GM23248 (cell line): ENCODE measurements at regions not wholly inside any gene's neighbourhood (a gene's known extent, or its start where the extent isn't known, plus 50 kb on each side); places are given as distances from the start of the nearest gene placed in this dataset.

Experiments
- EZH2 ChIP-seq: fragments of 200-600 bp; sonication (generic); IDR thresholded peaks from 2 replicates; pipeline ENCODE4 v1.6.1; 2018; ENCODE audit warnings: antibody characterized with exemption, mild to moderate bottlenecking; ENCODE audit not compliant: insufficient read depth, poor library complexity, severe bottlenecking
- EZH2phosphoT487 ChIP-seq: fragments of 200-600 bp; sonication (generic); IDR thresholded peaks from 2 replicates; pipeline ENCODE4 v1.6.1; 2018; ENCODE audit warnings: antibody characterized with exemption, moderate library complexity, mild to moderate bottlenecking, low read depth; ENCODE audit not compliant: insufficient read depth

GRCh38 chr19:27796540-27796939 lies 1416.4 kb downstream of the UQCRFS1 start:
- TF ChIP-seq EZH2 = no peak
- no peak for TF ChIP-seq EZH2phosphoT487
